ENCODE measurements at regions not wholly inside any gene's neighbourhood (a gene's known extent, or its start where the extent isn't known, plus 50 kb on each side); places are given as distances from the start of the nearest gene placed in this dataset.

DNA sequence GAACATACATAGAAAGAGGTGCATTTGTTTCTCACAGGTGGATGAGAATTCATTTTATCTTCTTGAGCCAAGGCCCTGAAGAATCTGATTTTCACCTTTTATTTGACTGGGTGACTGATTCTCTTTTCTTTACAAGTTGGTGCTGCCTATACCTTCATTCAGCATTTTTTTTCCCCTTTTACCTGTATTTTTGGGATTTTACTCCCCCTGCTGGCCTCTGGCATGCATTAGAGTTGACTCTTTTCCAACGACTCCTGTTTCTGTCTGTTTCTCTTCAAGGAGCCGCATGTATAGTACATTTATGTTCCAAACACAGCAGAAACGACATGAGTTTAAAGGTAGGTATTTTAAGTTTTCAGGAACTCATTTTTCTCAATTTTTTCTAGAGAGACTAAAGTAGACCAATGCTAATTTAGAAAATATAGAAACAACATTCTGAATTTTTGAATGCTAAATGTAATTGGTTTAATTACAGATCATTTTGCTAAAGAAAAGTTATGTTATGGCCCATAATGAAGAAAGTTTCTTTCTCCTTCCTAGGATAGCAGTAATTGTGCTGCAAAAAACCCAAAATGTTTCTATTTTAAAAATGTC is 149.8 kb upstream of the HDAC9 start:
- in situ Hi-C loops (cut with HindIII; ENCODE audit: extremely low pct_ligation_motif_present, low pct_unique_long_range_greater_than_20kb), result no loop called here
- Histone ChIP-seq H2AFZ (ENCODE audit: low read length) (no peak overlapping the region), H3K36me3 (replicated peaks in 1 of 2; ENCODE audit: control insufficient read depth in 1 of 2, insufficient read depth in 2 of 2, low read length in 2 of 2) (no peaks in the 10 kb centered on the region), H3K79me2 (ENCODE audit: insufficient read depth, low read length) (no peaks in the 10 kb centered on the region), H3K4me3 (replicated peaks in 1 of 3; ENCODE audit: insufficient read depth in 1 of 3, low read depth in 2 of 3, low read length in 3 of 3) (no peak overlapping the region), H4K20me1 (ENCODE audit: insufficient read depth, low read length) (no peaks in the 10 kb centered on the region), H3K9me3 (ENCODE audit: low read length) (peaks cover 4% of the 10 kb centered on the region; the same call in 1 of the 2 replicates), H3K27ac (ENCODE audit: extremely low read length, insufficient read depth, low read length) (no peak overlapping the region), H3K4me1 (ENCODE audit: insufficient read depth, low read length) (no peaks in the 10 kb centered on the region), H3K4me2 (ENCODE audit: low read depth, low read length) (no peak overlapping the region), H3K27me3 (ENCODE audit: control insufficient read depth in 1 of 2, insufficient read depth in 2 of 2, low read length in 2 of 2) (no peaks in the 10 kb centered on the region), H3K9ac (ENCODE audit: insufficient read depth, low read depth, low read length) (no peak overlapping the region)
- 2% methylated on average over 3 of the region's 3 CpGs for WGBS (ENCODE audit: low lambda C conversion rate)
- ATAC-seq (peak; percentile 73), FAIRE-seq (peak; percentile 8), DNase-seq (ENCODE audit: low spot score) (peak; percentile 35)
- POLR2A ChIA-PET, result no interaction called here
- CTCF ChIA-PET (ENCODE audit: low intra/inter-chr PET ratio, low total read pairs), result interaction anchor here (1.3 to 2.1 kb wide), 3 partner anchors 576 to 665 kb away, joined by 7 to 10 read pairs (median 9); no protein-coding TSS in a partner anchor
- intact Hi-C loops (cut with micrococcal nuclease; ENCODE audit: unreplicated experiment), result loop anchor here (1.0 to 5.0 kb wide), 5 partner anchors 283 to 1453 kb away; no protein-coding TSS in a partner anchor
- BruUV-seq (replicated peaks), result no TSS peak
- TF ChIP-seq PPARG (CRISPR knock-in tag; conservative IDR thresholded peaks at IDR 0.05) (0 out of 2 replicates have a peak, but pooled peaks have one; percentile 35), SMAD9 (CRISPR knock-in tag; IDR thresholded peaks at IDR 0.05) (no peak), RAD21 (CRISPR knock-in tag; IDR thresholded peaks at IDR 0.05) (peak; percentile 22; the same call in 1 of the 2 replicates), ZNF362 (CRISPR knock-in tag; IDR thresholded peaks at IDR 0.05; ENCODE audit: borderline replicate concordance) (peak; percentile 50; the same call in 1 of the 2 replicates), SMC3 (IDR thresholded peaks at IDR 0.05; ENCODE audit: low read length) (peak; percentile 70), STAG1 (CRISPR knock-in tag; IDR thresholded peaks at IDR 0.05) (peak; percentile 70), ZNF550 (CRISPR knock-in tag; IDR thresholded peaks at IDR 0.05; ENCODE audit: borderline replicate concordance) (no peak), CTCF (CRISPR knock-in tag; IDR thresholded peaks at IDR 0.05) (peak; percentile 70)
